HepG2 (cell line): ENCODE measurements at regions not wholly inside any gene's neighbourhood (a gene's known extent, or its start where the extent isn't known, plus 50 kb on each side); places are given as distances from the start of the nearest gene placed in this dataset.

Source experiments
- ATAC-seq: fragments of 200-7000 bp; cut with Tn5 transposase; 3 replicates; pipeline ENCODE4 v1.9.1; 2020; ENCODE audit warnings: mild to moderate bottlenecking, moderate library complexity
- BruUV-seq: library from RNA; stranded (reverse); fragments of 400-500 nt; replicated peaks from 2 replicates; lab custom pipeline; 2021; lab: Mats Ljungman, UMichigan
- CTCF ChIA-PET: fragments of 300-600 bp; formaldehyde crosslinking; extraction: SDS; loops from one replicate; lab custom pipeline; 2021; ENCODE audit warnings: low total read pairs, inconsistent platforms, low intra/inter-chr PET ratio; lab: Yijun Ruan, JAX
- POLR2A ChIA-PET: fragments of 350-600 bp; sonication (Branson Sonifier 250); formaldehyde crosslinking; loops from one replicate; lab custom pipeline; 2020; ENCODE audit warnings: antibody characterized with exemption, inconsistent platforms; lab: Yijun Ruan, JAX
- DNase-seq: peaks from one replicate; pipeline ENCODE4 v3.0.0-alpha.2; 2015; ENCODE audit warnings: low spot score
- FAIRE-seq: peaks from 3 replicates; lab custom pipeline; 2011; peaks lifted over from hg19 to GRCh38; lab: Jason Lieb, UNC
- H2AFZ ChIP-seq: one replicate; pipeline ENCODE4 v1.6.1; 2011; ENCODE audit warnings: low read length, inconsistent platforms
- H3K27ac ChIP-seq: fragments of 300-600 bp; 3 replicates; pipeline ENCODE4 v1.8.0; 2011; ENCODE audit warnings: mixed run types, mild to moderate bottlenecking, mixed read lengths, low read length, inconsistent platforms; ENCODE audit not compliant: insufficient read depth; ENCODE audit errors: extremely low read length
- H3K27me3 ChIP-seq, 2 experiments: fragments of 200-600 bp in 1 of 2; 2 replicates in 1 of 2; 3 replicates in 1 of 2; pipeline versions ENCODE4 v1.6.0 to v1.8.0; 2011; ENCODE audit warnings: low read length in 2 of 2, mild to moderate bottlenecking in 2 of 2, moderate library complexity in 2 of 2, inconsistent platforms in 1 of 2; ENCODE audit not compliant: insufficient read depth in 2 of 2, control insufficient read depth in 1 of 2
- H3K36me3 ChIP-seq, 2 experiments: fragments of 200-600 bp in 1 of 2; replicated peaks in 1 of 2; 2 replicates in 1 of 2; 3 replicates in 1 of 2; pipeline versions ENCODE4 v1.5.1 to v1.8.0; 2011; ENCODE audit warnings: low read length in 2 of 2, inconsistent platforms in 1 of 2; ENCODE audit not compliant: insufficient read depth in 2 of 2, control insufficient read depth in 1 of 2
- H3K4me1 ChIP-seq: 2 replicates; pipeline ENCODE4 v1.5.1; 2012; ENCODE audit warnings: low read length, inconsistent platforms; ENCODE audit not compliant: insufficient read depth
- H3K4me2 ChIP-seq: 2 replicates; pipeline ENCODE4 v1.6.0; 2011; ENCODE audit warnings: low read depth, low read length, inconsistent platforms
- H3K4me3 ChIP-seq, 3 experiments: fragments of 200-600 bp in 1 of 3; sonication (generic), shearing (Covaris generic) in 1 of 3; replicated peaks in 1 of 3; 2 replicates each; pipeline ENCODE4 v1.5.1; 2011 to 2016; ENCODE audit warnings: low read length in 3 of 3, inconsistent platforms in 2 of 3, low read depth in 2 of 3, mild to moderate bottlenecking in 2 of 3, control low read depth in 1 of 3, mixed read lengths in 1 of 3; ENCODE audit not compliant: insufficient read depth in 1 of 3
- H3K79me2 ChIP-seq: one replicate; pipeline ENCODE4 v1.6.1; 2011; ENCODE audit warnings: low read length, inconsistent platforms; ENCODE audit not compliant: insufficient read depth
- H3K9ac ChIP-seq: 2 replicates; pipeline ENCODE4 v1.6.0; 2011; ENCODE audit warnings: mild to moderate bottlenecking, low read depth, low read length, inconsistent platforms; ENCODE audit not compliant: insufficient read depth
- H3K9me3 ChIP-seq: 2 replicates; pipeline ENCODE4 v1.5.1; 2012; ENCODE audit warnings: mild to moderate bottlenecking, low read length
- H4K20me1 ChIP-seq: 2 replicates; pipeline ENCODE4 v1.6.0; 2011; ENCODE audit warnings: inconsistent platforms, mild to moderate bottlenecking, low read length, moderate library complexity; ENCODE audit not compliant: insufficient read depth
- ARNT ChIP-seq: fragments of 450-650 bp; IDR thresholded peaks from 2 replicates; pipeline ENCODE4 v1.6.1; 2017
- ISX ChIP-seq: sonication (generic); formaldehyde crosslinking; conservative IDR thresholded peaks from 2 replicates; pipeline ENCODE4 v1.5.0; 2020; ENCODE audit warnings: missing genetic modification reagents
- MAFF ChIP-seq: IDR thresholded peaks from 2 replicates; pipeline ENCODE4 v1.6.1; 2011; ENCODE audit warnings: low read depth, low read length, improper control_type of control experiment
- MAFK ChIP-seq, 2 experiments: IDR thresholded peaks in 1 of 2; conservative IDR thresholded peaks in 1 of 2; 2 replicates each; pipeline ENCODE4 v1.6.1; 2011; ENCODE audit warnings: improper control_type of control experiment in 2 of 2, low read length in 2 of 2
- RNF2 ChIP-seq: fragments of 450-650 bp; conservative IDR thresholded peaks from 2 replicates; pipeline ENCODE4 v1.6.1; 2016; ENCODE audit warnings: low read depth
- ZBTB7B ChIP-seq: sonication (generic); formaldehyde crosslinking; IDR thresholded peaks from 2 replicates; pipeline ENCODE4 v1.4.0; 2020; ENCODE audit warnings: missing genetic modification reagents
- ZNF17 ChIP-seq: sonication (generic); formaldehyde crosslinking; IDR thresholded peaks from 2 replicates; pipeline ENCODE4 v1.5.0; 2020; ENCODE audit warnings: mild to moderate bottlenecking, missing genetic modification reagents
- ZNF3 ChIP-seq: IDR thresholded peaks from 2 replicates; pipeline ENCODE4 v1.7.0; 2017; ENCODE audit warnings: inconsistent platforms
- WGBS: methylation state at CpG from one replicate; pipeline ENCODE4 v1.1.6; 2017; ENCODE audit warnings: low lambda C conversion rate; 5-methylcytosine and 5-hydroxymethylcytosine counted together
- in situ Hi-C: cut with HindIII; loops from 2 replicates; pipeline ENCODE4 v1.10.0; 2017; ENCODE audit warnings: low pct_unique_long_range_greater_than_20kb; ENCODE audit not compliant: extremely low pct_ligation_motif_present
- intact Hi-C: fragments of 100-400 bp; cut with micrococcal nuclease; formaldehyde crosslinking; loops from one replicate; pipeline ENCODE4 v1.10.0; 2022; ENCODE audit not compliant: unreplicated experiment
- TF ChIP-seq, protein P1 (sequence below): sonication (generic); formaldehyde crosslinking; IDR thresholded peaks from 2 replicates; pipeline ENCODE4 v1.8.0; 2023; ENCODE audit warnings: mild to moderate bottlenecking, missing genetic modification reagents

DNA sequence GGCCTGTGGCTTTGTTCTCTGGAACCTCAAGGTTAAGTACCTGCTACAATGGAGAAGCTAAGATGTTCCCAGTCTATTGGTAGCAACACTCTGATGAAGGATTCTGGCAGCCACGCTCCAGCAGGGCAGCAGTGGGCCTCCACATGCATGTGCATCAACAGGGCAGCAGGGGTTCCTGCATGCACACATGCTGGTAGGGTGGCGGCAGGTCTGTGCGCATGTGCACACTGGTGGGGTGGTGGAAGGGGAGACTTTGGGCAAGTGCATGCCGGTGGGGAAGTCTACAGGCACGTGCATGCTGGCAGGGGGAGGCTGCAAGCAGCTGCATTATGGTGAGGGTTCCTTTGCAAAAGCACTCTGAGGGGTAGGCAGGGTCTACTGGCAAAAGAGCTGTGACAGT is 160.7 kb downstream of the NKX6-1 start (continued):
- TF ChIP-seq, protein P1, sequence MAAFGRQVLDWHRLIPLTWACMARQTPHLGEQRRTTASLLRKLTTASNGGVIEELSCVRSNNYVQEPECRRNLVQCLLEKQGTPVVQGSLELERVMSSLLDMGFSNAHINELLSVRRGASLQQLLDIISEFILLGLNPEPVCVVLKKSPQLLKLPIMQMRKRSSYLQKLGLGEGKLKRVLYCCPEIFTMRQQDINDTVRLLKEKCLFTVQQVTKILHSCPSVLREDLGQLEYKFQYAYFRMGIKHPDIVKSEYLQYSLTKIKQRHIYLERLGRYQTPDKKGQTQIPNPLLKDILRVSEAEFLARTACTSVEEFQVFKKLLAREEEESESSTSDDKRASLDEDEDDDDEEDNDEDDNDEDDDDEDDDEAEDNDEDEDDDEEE: no peak
- no peak for TF ChIP-seq ARNT
- no peak for TF ChIP-seq ZBTB7B
- no peak for TF ChIP-seq RNF2
- TF ChIP-seq ZNF3 (CRISPR knock-in tag): no peak
- TF ChIP-seq ISX: no peak

DNA sequence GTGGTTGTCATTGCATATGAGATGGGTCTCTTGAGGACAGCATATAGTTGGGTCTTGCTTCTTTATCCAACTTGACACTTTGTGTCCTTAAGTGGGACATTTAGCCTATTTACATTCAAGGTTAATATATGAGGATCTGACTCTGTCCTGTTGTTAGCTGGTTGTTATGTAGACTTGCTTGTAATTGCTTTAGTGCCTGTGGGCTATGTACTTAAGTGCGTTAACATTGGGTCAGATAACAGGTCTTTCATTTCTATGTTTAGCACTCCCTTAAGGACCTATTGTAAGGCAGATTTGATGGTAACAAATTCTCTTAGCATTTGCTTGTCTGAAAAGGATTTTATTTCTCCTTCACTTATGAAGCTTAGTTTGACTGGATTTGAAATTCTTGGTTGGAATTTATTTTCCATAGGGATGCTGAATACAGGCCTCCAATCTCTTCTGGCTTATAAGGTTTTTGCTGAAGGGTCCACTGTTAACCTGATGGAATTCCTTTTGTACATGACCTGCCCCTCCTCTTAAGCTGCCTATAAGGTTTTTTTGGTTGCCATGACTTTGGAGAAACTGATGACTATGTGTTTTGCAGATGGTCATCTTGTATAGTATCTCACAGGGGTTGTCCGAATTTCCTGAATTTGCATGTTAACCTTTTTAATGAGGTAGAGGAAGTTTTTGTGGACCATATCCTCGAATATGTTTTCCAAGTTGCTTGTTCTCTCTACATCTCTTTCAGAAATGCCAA is 162.0 kb downstream of the NKX6-1 start:
- ATAC-seq (no peak), DNase-seq (no peak), FAIRE-seq (no peak)
- Histone ChIP-seq H3K4me3 (no peak overlapping the region), H3K4me1 (no peaks in the 10 kb centered on the region), H3K79me2 (no peaks in the 10 kb centered on the region), H3K9ac (no peak overlapping the region), H3K27ac (no peak overlapping the region), H3K36me3 (no peaks in the 10 kb centered on the region), H4K20me1 (no peaks in the 10 kb centered on the region), H2AFZ (no peak overlapping the region), H3K27me3 (no peaks in the 10 kb centered on the region), H3K9me3 (no peaks in the 10 kb centered on the region), H3K4me2 (no peak overlapping the region)
- WGBS: 5% methylated on average over 3 of the region's 3 CpGs
- in situ Hi-C loops (no loop called here), intact Hi-C loops (no loop called here)
- POLR2A ChIA-PET: no interaction called here
- no TSS peak for BruUV-seq
- peak; percentile 9 to 58; a peak in 1 of 4 replicates for TF ChIP-seq MAFK (conservative IDR thresholded peaks at IDR 0.05 in 1 of 2, IDR thresholded peaks at IDR 0.05 in 1 of 2; ENCODE audit: low read length in 2 of 2)
- peak; percentile 38; the same call in 1 of the 2 replicates for TF ChIP-seq MAFF
- TF ChIP-seq ZNF17: no peak
- CTCF ChIA-PET: no interaction called here
